ENCODE measurements at regions not wholly inside any gene's neighbourhood (a gene's known extent, or its start where the extent isn't known, plus 50 kb on each side); places are given as distances from the start of the nearest gene placed in this dataset.

GRCh38 chr6:15017261-15017660, 228.6 kb upstream of the JARID2 start:
- Mint-ChIP-seq H3K27ac (no peak overlapping the region), H3K4me1 (peaks cover 41% of the 10 kb centered on the region), H3K27me3 (ENCODE audit: insufficient read depth, low read depth, poor library complexity) (peaks cover 14% of the 10 kb centered on the region), H3K4me3 (no peak overlapping the region), H3K36me3 (ENCODE audit: low read depth) (peaks cover 42% of the 10 kb centered on the region; the same call in 2 of the 3 replicates), H3K9me3 (peaks cover 5% of the 10 kb centered on the region)
- ATAC-seq (peak; percentile 71), DNase-seq (ENCODE audit: low spot score) (peak; percentile 93)
- H2AFZ ChIP-seq, result no peak overlapping the region
- no peaks in the 10 kb centered on the region for H3K9me2 ChIP-seq (ENCODE audit: insufficient read depth)
- no peaks in the 10 kb centered on the region; the same call in 1 of the 2 replicates for H3F3A ChIP-seq (replicated peaks; ENCODE audit: low read depth)
- TF ChIP-seq POLR2AphosphoS5 (IDR thresholded peaks at IDR 0.05; ENCODE audit: low read depth), result peak; percentile 37; the same call in 1 of the 2 replicates
- no peak for TF ChIP-seq ZNF114 (CRISPR knock-in tag; IDR thresholded peaks at IDR 0.05)
- no peaks in the 10 kb centered on the region for H3K36me3 ChIP-seq (ENCODE audit: insufficient read depth)
- no peaks in the 10 kb centered on the region for H4K20me1 ChIP-seq (replicated peaks; ENCODE audit: insufficient read depth)
- H3K27ac ChIP-seq (ENCODE audit: low read depth), result no peak overlapping the region
- peaks cover 38% of the 10 kb centered on the region for H3K4me1 ChIP-seq (ENCODE audit: insufficient read depth)
- H3K4me2 ChIP-seq, result 0 out of 2 replicates have a peak overlapping the region, but pooled peaks have one; percentile 18
- H3K4me3 ChIP-seq, result no peak overlapping the region
- peaks cover 70% of the 10 kb centered on the region for H3K79me2 ChIP-seq (replicated peaks; ENCODE audit: insufficient read depth)
- no peaks in the 10 kb centered on the region for H3K27me3 ChIP-seq (ENCODE audit: insufficient read depth)

- no peak overlapping the region for H3K4me3 Mint-ChIP-seq
- no peak overlapping the region for H3K27ac Mint-ChIP-seq
- Histone ChIP-seq H3K27me3 (ENCODE audit: insufficient read depth) (no peaks in the 10 kb centered on the region), H3F3A (replicated peaks; ENCODE audit: low read depth) (peaks cover under 1% of the 10 kb centered on the region), H3K79me2 (replicated peaks; ENCODE audit: insufficient read depth) (peaks cover 65% of the 10 kb centered on the region), H4K20me1 (replicated peaks; ENCODE audit: insufficient read depth) (no peaks in the 10 kb centered on the region), H2AFZ (no peak overlapping the region), H3K36me3 (ENCODE audit: insufficient read depth) (no peaks in the 10 kb centered on the region), H3K27ac (ENCODE audit: low read depth) (peak overlapping the region; percentile 0; the same call in 1 of the 2 replicates), H3K4me1 (ENCODE audit: insufficient read depth) (peaks cover 40% of the 10 kb centered on the region), H3K4me3 (no peak overlapping the region), H3K9me2 (ENCODE audit: insufficient read depth) (no peaks in the 10 kb centered on the region), H3K4me2 (peak overlapping the region; percentile 11; the same call in 1 of the 2 replicates)
- DNase-seq (ENCODE audit: low spot score) (no peak), ATAC-seq (no peak)
- peaks cover 42% of the 10 kb centered on the region; the same call in 2 of the 3 replicates for H3K36me3 Mint-ChIP-seq (ENCODE audit: low read depth)
- peaks cover 15% of the 10 kb centered on the region for H3K27me3 Mint-ChIP-seq (ENCODE audit: insufficient read depth, low read depth, poor library complexity)
- no peak for TF ChIP-seq POLR2AphosphoS5 (IDR thresholded peaks at IDR 0.05; ENCODE audit: low read depth)
- TF ChIP-seq, protein P1, sequence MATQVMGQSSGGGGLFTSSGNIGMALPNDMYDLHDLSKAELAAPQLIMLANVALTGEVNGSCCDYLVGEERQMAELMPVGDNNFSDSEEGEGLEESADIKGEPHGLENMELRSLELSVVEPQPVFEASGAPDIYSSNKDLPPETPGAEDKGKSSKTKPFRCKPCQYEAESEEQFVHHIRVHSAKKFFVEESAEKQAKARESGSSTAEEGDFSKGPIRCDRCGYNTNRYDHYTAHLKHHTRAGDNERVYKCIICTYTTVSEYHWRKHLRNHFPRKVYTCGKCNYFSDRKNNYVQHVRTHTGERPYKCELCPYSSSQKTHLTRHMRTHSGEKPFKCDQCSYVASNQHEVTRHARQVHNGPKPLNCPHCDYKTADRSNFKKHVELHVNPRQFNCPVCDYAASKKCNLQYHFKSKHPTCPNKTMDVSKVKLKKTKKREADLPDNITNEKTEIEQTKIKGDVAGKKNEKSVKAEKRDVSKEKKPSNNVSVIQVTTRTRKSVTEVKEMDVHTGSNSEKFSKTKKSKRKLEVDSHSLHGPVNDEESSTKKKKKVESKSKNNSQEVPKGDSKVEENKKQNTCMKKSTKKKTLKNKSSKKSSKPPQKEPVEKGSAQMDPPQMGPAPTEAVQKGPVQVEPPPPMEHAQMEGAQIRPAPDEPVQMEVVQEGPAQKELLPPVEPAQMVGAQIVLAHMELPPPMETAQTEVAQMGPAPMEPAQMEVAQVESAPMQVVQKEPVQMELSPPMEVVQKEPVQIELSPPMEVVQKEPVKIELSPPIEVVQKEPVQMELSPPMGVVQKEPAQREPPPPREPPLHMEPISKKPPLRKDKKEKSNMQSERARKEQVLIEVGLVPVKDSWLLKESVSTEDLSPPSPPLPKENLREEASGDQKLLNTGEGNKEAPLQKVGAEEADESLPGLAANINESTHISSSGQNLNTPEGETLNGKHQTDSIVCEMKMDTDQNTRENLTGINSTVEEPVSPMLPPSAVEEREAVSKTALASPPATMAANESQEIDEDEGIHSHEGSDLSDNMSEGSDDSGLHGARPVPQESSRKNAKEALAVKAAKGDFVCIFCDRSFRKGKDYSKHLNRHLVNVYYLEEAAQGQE (IDR thresholded peaks at IDR 0.05; ENCODE audit: unreplicated experiment), result no peak
- no peak for TF ChIP-seq EZH2phosphoT487 (IDR thresholded peaks at IDR 0.05; ENCODE audit: unreplicated experiment)
- TF ChIP-seq NANOG (IDR thresholded peaks at IDR 0.05; ENCODE audit: borderline replicate concordance), result no peak
- no peak for TF ChIP-seq CREB1 (CRISPR knock-in tag; IDR thresholded peaks at IDR 0.05; ENCODE audit: low read depth)
- no peak for TF ChIP-seq ETS1 (IDR thresholded peaks at IDR 0.05)
- no peak for TF ChIP-seq STAT1 (IDR thresholded peaks at IDR 0.05; ENCODE audit: unreplicated experiment)
- peaks cover 5% of the 10 kb centered on the region for H3K9me3 Mint-ChIP-seq
- H3K4me1 Mint-ChIP-seq, result peaks cover 42% of the 10 kb centered on the region
These were observed 228.1 kb upstream of the JARID2 start for GRCh38 chr6:15017803-15018202.
